PFSK-1 (cell line): ENCODE measurements at regions not wholly inside any gene's neighbourhood (a gene's known extent, or its start where the extent isn't known, plus 50 kb on each side); places are given as distances from the start of the nearest gene placed in this dataset.

Experiments used
- FOXP2 ChIP-seq: optimal IDR thresholded peaks from 2 replicates; pipeline ENCODE3; 2011; ENCODE audit warnings: borderline replicate concordance, control low read depth, inconsistent platforms; ENCODE audit not compliant: insufficient read depth; ENCODE audit errors: extremely low read length, extremely low read depth
- POLR2AphosphoS5 ChIP-seq: IDR thresholded peaks from 2 replicates; pipeline ENCODE4 v1.6.1; 2012; ENCODE audit warnings: low read depth, mild to moderate bottlenecking, control low read depth, low read length, moderate library complexity
- SIN3A ChIP-seq: IDR thresholded peaks from 2 replicates; pipeline ENCODE4 v1.6.1; 2012; ENCODE audit warnings: mild to moderate bottlenecking, low read length, moderate library complexity, borderline replicate concordance; ENCODE audit not compliant: insufficient read depth
- TAF1 ChIP-seq: IDR thresholded peaks from 2 replicates; pipeline ENCODE4 v1.6.1; 2012; ENCODE audit warnings: low read length, control low read depth, borderline replicate concordance; ENCODE audit not compliant: insufficient read depth
- TF ChIP-seq, protein P1 (sequence below), 2 experiments: IDR thresholded peaks; 2 replicates each; pipeline versions ENCODE4 v1.6.1 to v1.8.0; 2011 to 2012; ENCODE audit warnings: low read depth in 2 of 2, low read length in 2 of 2, control low read depth in 1 of 2, inconsistent platforms in 1 of 2, mild to moderate bottlenecking in 1 of 2, moderate library complexity in 1 of 2; ENCODE audit not compliant: insufficient read depth in 1 of 2

DNA sequence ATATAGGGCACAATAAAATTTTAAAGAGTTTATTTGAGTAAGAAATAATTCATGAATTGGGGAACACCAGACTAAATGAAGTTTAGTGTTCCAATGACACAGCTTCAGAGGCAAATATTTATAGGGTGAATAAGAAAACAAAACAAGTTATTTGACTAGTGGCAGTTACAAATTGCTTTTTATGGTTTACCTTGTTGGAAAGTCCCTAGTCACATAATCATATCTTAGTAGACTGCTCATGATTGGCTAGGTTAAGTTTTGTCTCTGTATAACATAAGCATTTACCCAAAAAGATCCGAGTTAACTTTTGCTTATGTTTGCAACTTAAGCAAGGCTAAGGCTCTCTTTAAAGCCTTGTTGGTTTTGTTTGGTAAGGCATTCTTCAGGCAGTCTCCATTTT lies 224.7 kb upstream of the MIR17HG start:
- TF ChIP-seq TAF1 (no peak), SIN3A (no peak), FOXP2 (no peak), POLR2AphosphoS5 (no peak)
- TF ChIP-seq, protein P1, sequence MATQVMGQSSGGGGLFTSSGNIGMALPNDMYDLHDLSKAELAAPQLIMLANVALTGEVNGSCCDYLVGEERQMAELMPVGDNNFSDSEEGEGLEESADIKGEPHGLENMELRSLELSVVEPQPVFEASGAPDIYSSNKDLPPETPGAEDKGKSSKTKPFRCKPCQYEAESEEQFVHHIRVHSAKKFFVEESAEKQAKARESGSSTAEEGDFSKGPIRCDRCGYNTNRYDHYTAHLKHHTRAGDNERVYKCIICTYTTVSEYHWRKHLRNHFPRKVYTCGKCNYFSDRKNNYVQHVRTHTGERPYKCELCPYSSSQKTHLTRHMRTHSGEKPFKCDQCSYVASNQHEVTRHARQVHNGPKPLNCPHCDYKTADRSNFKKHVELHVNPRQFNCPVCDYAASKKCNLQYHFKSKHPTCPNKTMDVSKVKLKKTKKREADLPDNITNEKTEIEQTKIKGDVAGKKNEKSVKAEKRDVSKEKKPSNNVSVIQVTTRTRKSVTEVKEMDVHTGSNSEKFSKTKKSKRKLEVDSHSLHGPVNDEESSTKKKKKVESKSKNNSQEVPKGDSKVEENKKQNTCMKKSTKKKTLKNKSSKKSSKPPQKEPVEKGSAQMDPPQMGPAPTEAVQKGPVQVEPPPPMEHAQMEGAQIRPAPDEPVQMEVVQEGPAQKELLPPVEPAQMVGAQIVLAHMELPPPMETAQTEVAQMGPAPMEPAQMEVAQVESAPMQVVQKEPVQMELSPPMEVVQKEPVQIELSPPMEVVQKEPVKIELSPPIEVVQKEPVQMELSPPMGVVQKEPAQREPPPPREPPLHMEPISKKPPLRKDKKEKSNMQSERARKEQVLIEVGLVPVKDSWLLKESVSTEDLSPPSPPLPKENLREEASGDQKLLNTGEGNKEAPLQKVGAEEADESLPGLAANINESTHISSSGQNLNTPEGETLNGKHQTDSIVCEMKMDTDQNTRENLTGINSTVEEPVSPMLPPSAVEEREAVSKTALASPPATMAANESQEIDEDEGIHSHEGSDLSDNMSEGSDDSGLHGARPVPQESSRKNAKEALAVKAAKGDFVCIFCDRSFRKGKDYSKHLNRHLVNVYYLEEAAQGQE (IDR thresholded peaks at IDR 0.05; ENCODE audit: insufficient read depth in 1 of 2, low read depth in 2 of 2, low read length in 2 of 2), result no peak

DNA sequence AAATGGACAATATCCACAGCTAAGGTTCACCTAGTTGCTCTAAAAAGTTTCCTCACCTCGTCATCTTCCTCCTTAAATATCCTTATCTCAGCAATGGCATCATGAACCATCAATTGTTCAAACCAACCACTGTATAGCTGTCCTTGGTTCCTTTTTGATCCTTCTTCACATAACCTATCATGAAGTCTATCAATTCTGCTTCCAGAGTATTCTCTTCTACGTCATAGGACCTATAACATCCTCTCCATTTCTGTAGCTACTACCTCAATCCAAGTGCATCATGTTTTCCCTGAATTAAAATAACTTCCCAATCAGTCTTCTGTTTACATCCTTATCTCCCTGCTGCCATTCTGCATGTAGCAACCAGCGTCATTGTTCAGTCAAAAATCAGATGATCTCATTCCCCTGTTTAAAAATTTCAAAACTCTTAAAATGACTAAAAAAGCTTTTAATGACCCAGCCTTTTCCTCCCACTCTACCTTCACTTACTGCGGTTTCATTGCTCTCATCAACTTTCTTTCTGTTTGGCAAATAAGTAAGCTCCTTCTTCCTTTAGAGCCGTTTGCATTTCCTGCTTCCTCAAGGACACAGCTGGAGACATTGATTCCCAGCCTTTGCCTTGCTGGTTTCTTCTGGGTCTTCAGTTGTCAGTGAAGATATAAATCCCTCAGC lies 223.9 kb upstream of the MIR17HG start:
- TF ChIP-seq, protein P1 (IDR thresholded peaks at IDR 0.05; ENCODE audit: insufficient read depth in 1 of 2, low read depth in 2 of 2, low read length in 2 of 2), result no peak
- TF ChIP-seq TAF1 (no peak), FOXP2 (no peak), POLR2AphosphoS5 (no peak), SIN3A (no peak)

DNA sequence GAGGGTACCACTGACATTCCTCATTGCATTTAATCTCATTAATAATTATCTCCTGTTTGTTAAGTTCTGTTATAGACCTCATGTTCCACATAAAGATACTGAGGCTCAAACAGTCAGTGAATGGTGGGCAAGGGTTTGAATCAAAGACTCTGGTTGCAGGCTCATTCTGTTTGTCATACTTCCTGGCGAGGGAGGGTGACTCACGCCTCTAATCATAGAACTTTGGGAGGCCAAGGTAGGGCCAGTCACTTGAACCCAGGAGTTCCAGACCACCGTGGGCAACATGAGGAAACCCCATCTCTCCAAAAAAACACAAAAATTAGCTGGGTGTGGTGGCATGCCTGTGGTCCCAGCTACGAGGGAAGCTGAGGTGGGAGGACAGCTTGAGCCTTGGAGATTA lies 220.7 kb upstream of the MIR17HG start:
- TF ChIP-seq POLR2AphosphoS5 (no peak), FOXP2 (no peak), TAF1 (no peak), SIN3A (no peak)
- TF ChIP-seq, protein P1 (IDR thresholded peaks at IDR 0.05; ENCODE audit: insufficient read depth in 1 of 2, low read depth in 2 of 2, low read length in 2 of 2), result no peak

DNA sequence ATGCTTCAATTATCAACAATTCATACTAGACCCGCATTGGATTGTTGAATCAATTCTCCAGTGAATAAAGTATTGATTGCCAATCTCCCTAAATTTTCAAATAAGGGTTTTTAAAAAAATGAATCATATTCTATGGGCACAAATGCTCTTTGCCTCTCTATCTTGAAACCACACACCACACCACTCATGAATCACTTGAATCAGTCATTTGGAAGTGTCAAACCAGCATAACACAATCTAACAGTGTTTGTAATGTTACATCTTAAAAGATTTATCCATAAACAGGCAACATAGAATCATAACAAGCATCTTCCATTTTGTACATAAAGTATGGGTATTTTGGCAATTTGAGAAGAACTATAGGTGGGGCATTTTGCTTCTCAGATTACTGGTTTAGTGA lies 219.5 kb upstream of the MIR17HG start:
- TF ChIP-seq, protein P1 (IDR thresholded peaks at IDR 0.05; ENCODE audit: insufficient read depth in 1 of 2, low read depth in 2 of 2, low read length in 2 of 2), result no peak
- no peak for TF ChIP-seq POLR2AphosphoS5

DNA sequence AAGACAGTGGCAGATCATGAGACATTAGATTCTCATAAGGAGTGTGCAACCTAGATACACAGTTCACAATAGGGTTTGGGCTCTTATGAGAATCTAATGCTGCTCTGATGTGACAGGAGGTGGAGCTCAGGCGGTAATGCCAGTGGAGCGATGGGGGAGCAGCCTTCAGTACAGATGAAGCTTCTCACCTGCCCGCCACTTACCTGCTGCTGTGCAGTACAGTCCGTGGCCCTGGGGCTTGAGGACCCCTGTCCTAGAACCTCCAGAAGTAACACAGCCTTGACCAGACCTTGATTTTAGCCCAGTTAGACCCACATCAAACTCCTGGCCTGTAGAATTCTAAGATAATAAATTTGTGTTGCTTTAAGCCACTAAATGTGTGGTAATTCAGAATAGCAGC lies 215.1 kb upstream of the MIR17HG start:
- TF ChIP-seq SIN3A, result no peak
- no peak for TF ChIP-seq TAF1
- TF ChIP-seq, protein P1 (IDR thresholded peaks at IDR 0.05; ENCODE audit: insufficient read depth in 1 of 2, low read depth in 2 of 2, low read length in 2 of 2), result no peak
- TF ChIP-seq FOXP2, result no peak
- no peak for TF ChIP-seq POLR2AphosphoS5
